ENCODE measurements at regions not wholly inside any gene's neighbourhood (a gene's known extent, or its start where the extent isn't known, plus 50 kb on each side); places are given as distances from the start of the nearest gene placed in this dataset.

- Histone ChIP-seq H2BK5ac (ENCODE audit: low read length) (no peak overlapping the region), H3K4ac (ENCODE audit: low read length) (no peak overlapping the region), H2BK12ac (ENCODE audit: low read length) (no peak overlapping the region), H3K23ac (ENCODE audit: low read depth, low read length, poor library complexity) (no peak overlapping the region), H3K27ac (replicated peaks; ENCODE audit: low read length) (no peak overlapping the region), H2BK15ac (ENCODE audit: low read length) (peak overlapping the region; percentile 6), H3K79me1 (ENCODE audit: low read depth, low read length) (peaks cover 1% of the 10 kb centered on the region), H3K14ac (ENCODE audit: low read length) (no peak overlapping the region), H3K4me3 (ENCODE audit: low read length in 2 of 2) (no peak overlapping the region), H3K18ac (ENCODE audit: low read length) (peak overlapping the region; percentile 61), H3K27me3 (ENCODE audit: control insufficient read depth in 3 of 3, insufficient read depth in 3 of 3, low read depth in 1 of 3, low read length in 3 of 3) (no peaks in the 10 kb centered on the region), H4K8ac (ENCODE audit: low read depth, low read length) (no peak overlapping the region), H3K9me3 (replicated peaks in 1 of 2; ENCODE audit: control insufficient read depth in 2 of 2, insufficient read depth in 1 of 2, low read depth in 1 of 2, low read length in 2 of 2) (no peaks in the 10 kb centered on the region), H2AFZ (ENCODE audit: low read length) (no peak overlapping the region), H3K9ac (ENCODE audit: low read depth, low read length, poor library complexity) (no peak overlapping the region), H4K91ac (ENCODE audit: low read depth, low read length, poor library complexity) (no peak overlapping the region), H2AK5ac (ENCODE audit: low read depth, low read length) (peak overlapping the region; percentile 33), H2BK120ac (ENCODE audit: low read depth, low read length) (no peak overlapping the region), H3K4me2 (ENCODE audit: insufficient read depth, low read length, poor library complexity, severe bottlenecking) (no peak overlapping the region), H3K4me1 (ENCODE audit: control insufficient read depth in 2 of 2, insufficient read depth in 1 of 2, low read depth in 1 of 2, low read length in 2 of 2) (peaks cover 11 to 15% of the 10 kb centered on the region in 2 donors), H3K36me3 (replicated peaks in 1 of 2; ENCODE audit: control insufficient read depth in 2 of 2, insufficient read depth in 2 of 2, low read length in 2 of 2) (no peaks in the 10 kb centered on the region)
- no CpG with 5 or more reads among the region's 14 CpGs for WGBS, 2 donors (ENCODE audit: extremely low coverage in 2 of 2, insufficient read length in 2 of 2, insufficient replicate concordance in 1 of 2)
- DNase-seq (ENCODE audit: low spot score), result no peak
These were observed 1305.4 kb downstream of the BRD1 start for GRCh38 chr22:48522271-48522670.

- no CpG with 5 or more reads among the region's 13 CpGs for WGBS, 2 donors (ENCODE audit: extremely low coverage in 2 of 2, insufficient read length in 2 of 2, insufficient replicate concordance in 1 of 2)
- H3K9ac ChIP-seq (ENCODE audit: low read depth, low read length, poor library complexity), result no peak overlapping the region
- H3K4me1 ChIP-seq (ENCODE audit: control insufficient read depth in 2 of 2, insufficient read depth in 1 of 2, low read depth in 1 of 2, low read length in 2 of 2), result peaks cover 11 to 23% of the 10 kb centered on the region in 2 donors
- H3K79me1 ChIP-seq (ENCODE audit: low read depth, low read length), result peaks cover 1% of the 10 kb centered on the region
- H2AFZ ChIP-seq (ENCODE audit: low read length), result peak overlapping the region; percentile 15
- DNase-seq (ENCODE audit: low spot score), result no peak
- H2AK5ac ChIP-seq (ENCODE audit: low read depth, low read length), result no peak overlapping the region
- no peaks in the 10 kb centered on the region for H3K9me3 ChIP-seq (replicated peaks in 1 of 2; ENCODE audit: control insufficient read depth in 2 of 2, insufficient read depth in 1 of 2, low read depth in 1 of 2, low read length in 2 of 2)
- no peak overlapping the region for H2BK12ac ChIP-seq (ENCODE audit: low read length)
- H3K4me2 ChIP-seq (ENCODE audit: insufficient read depth, low read length, poor library complexity, severe bottlenecking), result no peak overlapping the region
- no peak overlapping the region for H3K23ac ChIP-seq (ENCODE audit: low read depth, low read length, poor library complexity)
- no peaks in the 10 kb centered on the region for H3K36me3 ChIP-seq (replicated peaks in 1 of 2; ENCODE audit: control insufficient read depth in 2 of 2, insufficient read depth in 2 of 2, low read length in 2 of 2)
- no peak overlapping the region for H3K4ac ChIP-seq (ENCODE audit: low read length)
- no peak overlapping the region for H2BK120ac ChIP-seq (ENCODE audit: low read depth, low read length)
- H2BK15ac ChIP-seq (ENCODE audit: low read length), result no peak overlapping the region
- H4K8ac ChIP-seq (ENCODE audit: low read depth, low read length), result no peak overlapping the region
- peak overlapping the region; percentile 15 for H3K14ac ChIP-seq (ENCODE audit: low read length)
- no peak overlapping the region for H3K27ac ChIP-seq (replicated peaks; ENCODE audit: low read length)
- H4K91ac ChIP-seq (ENCODE audit: low read depth, low read length, poor library complexity), result no peak overlapping the region
- H2BK5ac ChIP-seq (ENCODE audit: low read length), result peak overlapping the region; percentile 39
- no peak overlapping the region for H3K18ac ChIP-seq (ENCODE audit: low read length)
- no peaks in the 10 kb centered on the region for H3K27me3 ChIP-seq (ENCODE audit: control insufficient read depth in 3 of 3, insufficient read depth in 3 of 3, low read depth in 1 of 3, low read length in 3 of 3)
- no peak overlapping the region for H3K4me3 ChIP-seq (ENCODE audit: low read length in 2 of 2)
These were observed 1306.6 kb downstream of the BRD1 start for GRCh38 chr22:48520884-48521588.

GRCh38 chr22:48520207-48520606 lies 1307.5 kb downstream of the BRD1 start:
- Histone ChIP-seq H2BK5ac (ENCODE audit: low read length) (peak overlapping the region; percentile 40), H2AFZ (ENCODE audit: low read length) (no peak overlapping the region), H3K27me3 (ENCODE audit: control insufficient read depth in 3 of 3, insufficient read depth in 3 of 3, low read depth in 1 of 3, low read length in 3 of 3) (no peaks in the 10 kb centered on the region), H4K91ac (ENCODE audit: low read depth, low read length, poor library complexity) (no peak overlapping the region), H2AK5ac (ENCODE audit: low read depth, low read length) (no peak overlapping the region), H3K79me1 (ENCODE audit: low read depth, low read length) (peaks cover 1% of the 10 kb centered on the region), H3K4me3 (ENCODE audit: low read length in 2 of 2) (no peak overlapping the region), H2BK15ac (ENCODE audit: low read length) (no peak overlapping the region), H3K9ac (ENCODE audit: low read depth, low read length, poor library complexity) (no peak overlapping the region), H3K4ac (ENCODE audit: low read length) (no peak overlapping the region), H3K27ac (replicated peaks; ENCODE audit: low read length) (no peak overlapping the region), H3K14ac (ENCODE audit: low read length) (no peak overlapping the region), H4K8ac (ENCODE audit: low read depth, low read length) (no peak overlapping the region), H3K36me3 (replicated peaks in 1 of 2; ENCODE audit: control insufficient read depth in 2 of 2, insufficient read depth in 2 of 2, low read length in 2 of 2) (no peaks in the 10 kb centered on the region), H2BK12ac (ENCODE audit: low read length) (peak overlapping the region; percentile 4), H3K18ac (ENCODE audit: low read length) (peak overlapping the region; percentile 15), H3K9me3 (replicated peaks in 1 of 2; ENCODE audit: control insufficient read depth in 2 of 2, insufficient read depth in 1 of 2, low read depth in 1 of 2, low read length in 2 of 2) (no peaks in the 10 kb centered on the region), H3K4me2 (ENCODE audit: insufficient read depth, low read length, poor library complexity, severe bottlenecking) (no peak overlapping the region), H2BK120ac (ENCODE audit: low read depth, low read length) (no peak overlapping the region), H3K23ac (ENCODE audit: low read depth, low read length, poor library complexity) (peak overlapping the region; percentile 34), H3K4me1 (ENCODE audit: control insufficient read depth in 2 of 2, insufficient read depth in 1 of 2, low read depth in 1 of 2, low read length in 2 of 2) (peaks cover 11 to 23% of the 10 kb centered on the region in 2 donors)
- no CpG with 5 or more reads among the region's 10 CpGs for WGBS, 2 donors (ENCODE audit: extremely low coverage in 2 of 2, insufficient read length in 2 of 2, insufficient replicate concordance in 1 of 2)
- DNase-seq (ENCODE audit: low spot score), result no peak

- H2BK12ac ChIP-seq (ENCODE audit: low read length), result peak overlapping the region; percentile 59
- peak overlapping the region; percentile 94 for H2BK120ac ChIP-seq (ENCODE audit: low read depth, low read length)
- peak overlapping the region; percentile 90 for H4K91ac ChIP-seq (ENCODE audit: low read depth, low read length, poor library complexity)
- H3K9me3 ChIP-seq (replicated peaks in 1 of 2; ENCODE audit: control insufficient read depth in 2 of 2, insufficient read depth in 1 of 2, low read depth in 1 of 2, low read length in 2 of 2), result no peaks in the 10 kb centered on the region
- H3K4me1 ChIP-seq (ENCODE audit: control insufficient read depth in 2 of 2, insufficient read depth in 1 of 2, low read depth in 1 of 2, low read length in 2 of 2), result peaks cover 11 to 23% of the 10 kb centered on the region in 2 donors
- H3K18ac ChIP-seq (ENCODE audit: low read length), result peak overlapping the region; percentile 95
- peak overlapping the region; percentile 49 for H2AFZ ChIP-seq (ENCODE audit: low read length)
- peak overlapping the region; percentile 31 for H3K14ac ChIP-seq (ENCODE audit: low read length)
- peak overlapping the region; percentile 24 for H3K9ac ChIP-seq (ENCODE audit: low read depth, low read length, poor library complexity)
- DNase-seq (ENCODE audit: low spot score), result no peak
- peak overlapping the region; percentile 88 for H2BK15ac ChIP-seq (ENCODE audit: low read length)
- H3K36me3 ChIP-seq (replicated peaks in 1 of 2; ENCODE audit: control insufficient read depth in 2 of 2, insufficient read depth in 2 of 2, low read length in 2 of 2), result no peaks in the 10 kb centered on the region
- WGBS, 2 donors (ENCODE audit: extremely low coverage in 2 of 2, insufficient read length in 2 of 2, insufficient replicate concordance in 1 of 2), result no CpG with 5 or more reads among the region's 35 CpGs
- peak overlapping the region; percentile 98 for H2AK5ac ChIP-seq (ENCODE audit: low read depth, low read length)
- H3K4me3 ChIP-seq (ENCODE audit: low read length in 2 of 2), result no peak overlapping the region
- peaks cover 1% of the 10 kb centered on the region for H3K79me1 ChIP-seq (ENCODE audit: low read depth, low read length)
- H2BK5ac ChIP-seq (ENCODE audit: low read length), result peak overlapping the region; percentile 89
- no peak overlapping the region for H3K4me2 ChIP-seq (ENCODE audit: insufficient read depth, low read length, poor library complexity, severe bottlenecking)
- H3K27me3 ChIP-seq (ENCODE audit: control insufficient read depth in 3 of 3, insufficient read depth in 3 of 3, low read depth in 1 of 3, low read length in 3 of 3), result no peaks in the 10 kb centered on the region
- peak overlapping the region; percentile 17 for H3K23ac ChIP-seq (ENCODE audit: low read depth, low read length, poor library complexity)
- H4K8ac ChIP-seq (ENCODE audit: low read depth, low read length), result peak overlapping the region; percentile 20
- peak overlapping the region; percentile 46 for H3K4ac ChIP-seq (ENCODE audit: low read length)
- no peak overlapping the region for H3K27ac ChIP-seq (replicated peaks; ENCODE audit: low read length)
These were observed 1310.3 kb downstream of the BRD1 start for GRCh38 chr22:48517039-48518030.
